ENCODE measurements at regions not wholly inside any gene's neighbourhood (a gene's known extent, or its start where the extent isn't known, plus 50 kb on each side); places are given as distances from the start of the nearest gene placed in this dataset.

- no peaks in the 10 kb centered on the region for H3K79me1 ChIP-seq (ENCODE audit: insufficient read depth, low read depth, low read length, poor library complexity, severe bottlenecking)
- no peak for DNase-seq
- no peak overlapping the region for H2BK5ac ChIP-seq (ENCODE audit: insufficient read length, low read length)
- H3K23ac ChIP-seq (ENCODE audit: insufficient read length, low read depth, low read length), result no peak overlapping the region
- H2AK5ac ChIP-seq (ENCODE audit: insufficient read length, low read length), result no peak overlapping the region
- no peaks in the 10 kb centered on the region for H3K4me1 Mint-ChIP-seq
- peaks cover 0 to 2% (median 0%) of the 10 kb centered on the region in 3 experiments; a peak in 2 of 7 replicates for H3K36me3 Mint-ChIP-seq (ENCODE audit: insufficient read depth in 1 of 3, low read depth in 3 of 3)
- H3K27ac ChIP-seq (ENCODE audit: insufficient read length, low read depth, low read length), result no peak overlapping the region
- H3K4me3 Mint-ChIP-seq, result no peak overlapping the region
- no peaks in the 10 kb centered on the region for H3K9me3 ChIP-seq (ENCODE audit: control insufficient read depth, low read depth, low read length)
- no peak overlapping the region for H3K4ac ChIP-seq (ENCODE audit: low read depth, low read length)
- WGBS (ENCODE audit: extremely low coverage, insufficient read length, low lambda C conversion rate), result no CpG with 5 or more reads among the region's 15 CpGs
- H3K56ac ChIP-seq (ENCODE audit: insufficient read length, low read depth, low read length), result no peak overlapping the region
- no peak overlapping the region for H3K27ac Mint-ChIP-seq
- H4K5ac ChIP-seq (ENCODE audit: insufficient read length, low read depth, low read length), result no peak overlapping the region
- H3K27me3 ChIP-seq (ENCODE audit: insufficient read depth, low read length), result no peaks in the 10 kb centered on the region
- no peaks in the 10 kb centered on the region for H3K23me2 ChIP-seq (ENCODE audit: insufficient read length, low read depth, low read length, poor library complexity, severe bottlenecking)
- no peak overlapping the region for H3K9ac ChIP-seq (ENCODE audit: extremely low read depth, insufficient read length, low read length)
- no peak overlapping the region for H2BK120ac ChIP-seq (ENCODE audit: low read depth, low read length, poor library complexity, severe bottlenecking)
- H2AFZ ChIP-seq (ENCODE audit: low read length), result no peak overlapping the region
- H2BK20ac ChIP-seq (ENCODE audit: low read depth, low read length, poor library complexity, severe bottlenecking), result no peak overlapping the region
- H4K20me1 ChIP-seq (ENCODE audit: control insufficient read depth, insufficient read depth, insufficient read length), result no peaks in the 10 kb centered on the region
- no peak overlapping the region for H4K8ac ChIP-seq (replicated peaks; ENCODE audit: insufficient read length, low read depth, low read length)
- H3K79me2 ChIP-seq (ENCODE audit: insufficient read depth, low read length), result no peaks in the 10 kb centered on the region
- H3K4me2 ChIP-seq (ENCODE audit: insufficient read depth, insufficient read length, low read length), result no peak overlapping the region
- no peak overlapping the region for H3K14ac ChIP-seq (ENCODE audit: insufficient read depth, low read length)
- H3K4me1 ChIP-seq (ENCODE audit: insufficient read depth, low read length), result no peaks in the 10 kb centered on the region
- H3K27me3 Mint-ChIP-seq (ENCODE audit: low read depth), result peaks cover 8% of the 10 kb centered on the region
- no peak overlapping the region for H2BK12ac ChIP-seq (ENCODE audit: insufficient read length, low read depth, low read length)
- H3K18ac ChIP-seq (ENCODE audit: insufficient read length, low read depth, low read length), result no peak overlapping the region
- no peak overlapping the region for H4K91ac ChIP-seq (ENCODE audit: insufficient read length, low read depth, low read length)
- H3T11ph ChIP-seq (ENCODE audit: low read length), result no peak overlapping the region
- no peak for TF ChIP-seq CTCF (conservative IDR thresholded peaks at IDR 0.05)
- H3K9me3 Mint-ChIP-seq, result peaks cover 0 to 2% of the 10 kb centered on the region in 2 experiments; a peak in 2 of 5 replicates
- H2BK15ac ChIP-seq (ENCODE audit: low read depth, low read length), result no peak overlapping the region
Measured at GRCh38 chr18:10025711-10026670, 112.2 kb downstream of the VAPA start.

All from H9 (cell line).